CD4-positive, alpha-beta T cell (primary cell): ENCODE measurements at regions not wholly inside any gene's neighbourhood (a gene's known extent, or its start where the extent isn't known, plus 50 kb on each side); places are given as distances from the start of the nearest gene placed in this dataset.

Experiments used
- ATAC-seq: fragments of 200-7000 bp; cut with Tn5 transposase; one replicate; pipeline ENCODE4 v1.10.0; 2022; ENCODE audit warnings: mild to moderate bottlenecking; ENCODE audit not compliant: poor library complexity
- CTCF ChIA-PET: fragments of 350-600 bp; sonication (Branson Sonifier 250); formaldehyde crosslinking; loops from one replicate; lab custom pipeline; 2021; ENCODE audit warnings: antibody characterized with exemption, inconsistent platforms; lab: Charles Lee
- POLR2A ChIA-PET: fragments of 350-600 bp; sonication (Branson Sonifier 250); formaldehyde crosslinking; loops from one replicate; lab custom pipeline; 2021; ENCODE audit warnings: antibody characterized with exemption, inconsistent platforms; lab: Charles Lee
- DNase-seq, 14 experiments: peaks; one replicate each; pipeline ENCODE4 v3.0.0-alpha.2; 2013 to 2020; ENCODE audit warnings: mixed read lengths in 2 of 14
- H3K27ac ChIP-seq, 2 donors: one replicate each; pipeline versions ENCODE4 v1.5.1 to v1.7.0; 2013; ENCODE audit warnings: low read length in 2 of 2, low read depth in 1 of 2, mild to moderate bottlenecking in 1 of 2
- H3K27me3 ChIP-seq, 2 experiments: 1 replicate in 1 of 2; 2 replicates in 1 of 2; pipeline versions ENCODE4 v1.6.1 to v1.7.0; 2013; ENCODE audit warnings: low read length in 2 of 2, control low read depth in 1 of 2, mild to moderate bottlenecking in 1 of 2, moderate library complexity in 1 of 2; ENCODE audit not compliant: insufficient read depth in 2 of 2, control insufficient read depth in 1 of 2
- H3K36me3 ChIP-seq: one replicate; pipeline ENCODE4 v1.6.1; 2013; ENCODE audit warnings: low read length, control low read depth; ENCODE audit not compliant: insufficient read depth
- H3K4me1 ChIP-seq: one replicate; pipeline ENCODE4 v1.6.1; 2013; ENCODE audit warnings: low read length, control low read depth; ENCODE audit not compliant: insufficient read depth
- H3K4me3 ChIP-seq: one replicate; pipeline ENCODE4 v1.5.1; 2013; ENCODE audit warnings: mild to moderate bottlenecking, low read length, moderate library complexity
- H3K9me3 ChIP-seq, 2 experiments: 1 replicate in 1 of 2; 2 replicates in 1 of 2; pipeline versions ENCODE4 v1.6.1 to v1.7.0; 2013; ENCODE audit warnings: low read length in 2 of 2, mild to moderate bottlenecking in 2 of 2, control low read depth in 1 of 2, moderate library complexity in 1 of 2; ENCODE audit not compliant: control insufficient read depth in 1 of 2, insufficient read depth in 1 of 2
- H3K27ac Mint-ChIP-seq: one replicate; pipeline ENCODE4 v1.8.0; 2020; ENCODE audit warnings: mixed read lengths
- H3K27me3 Mint-ChIP-seq: one replicate; pipeline ENCODE4 v1.8.0; 2021; ENCODE audit warnings: mixed read lengths
- H3K36me3 Mint-ChIP-seq: one replicate; pipeline ENCODE4 v1.8.0; 2021; ENCODE audit warnings: low read depth, mixed read lengths
- H3K4me1 Mint-ChIP-seq: one replicate; pipeline ENCODE4 v1.8.0; 2021; ENCODE audit warnings: low read depth, mixed read lengths
- H3K4me3 Mint-ChIP-seq: one replicate; pipeline ENCODE4 v1.8.0; 2020; ENCODE audit warnings: mild to moderate bottlenecking, mixed read lengths
- H3K9me3 Mint-ChIP-seq: one replicate; pipeline ENCODE4 v1.8.0; 2020; ENCODE audit warnings: mixed read lengths
- CTCF ChIP-seq: fragments of 200-600 bp; IDR thresholded peaks from one replicate; pipeline ENCODE4 v1.8.0; 2022; ENCODE audit warnings: antibody characterized with exemption, mild to moderate bottlenecking
- intact Hi-C, 2 experiments: fragments of 100-400 bp; cut with DNase I in 1 of 2; cut with micrococcal nuclease in 1 of 2; formaldehyde crosslinking; loops; one replicate each; pipeline versions ENCODE4 v1.15.1 to v1.9.0; 2023 to 2025; cut with DNase I, micrococcal nuclease

DNA sequence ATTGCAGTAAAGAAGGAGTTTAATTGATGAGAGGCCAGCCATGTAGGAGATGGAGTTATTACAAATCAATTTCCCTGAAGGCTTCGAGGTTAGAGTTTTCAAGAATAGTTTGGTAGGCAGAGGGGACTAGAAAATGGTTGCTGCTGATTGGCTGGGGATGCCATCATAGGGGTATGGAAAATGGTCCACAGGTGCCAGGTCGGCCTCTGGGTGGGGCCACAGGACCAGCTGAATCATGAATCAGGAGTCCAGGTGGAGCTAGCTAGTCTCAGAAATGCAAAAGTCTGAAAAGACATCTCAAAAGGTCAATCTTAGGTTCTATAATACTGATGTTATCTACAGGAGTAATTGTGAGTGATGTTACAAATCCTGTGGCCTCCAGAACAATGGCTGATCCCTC, 714.0 kb upstream of the GHITM start:
- H3K36me3 ChIP-seq = no peaks in the 10 kb centered on the region
- no peaks in the 10 kb centered on the region for H3K4me1 ChIP-seq
- H3K4me3 Mint-ChIP-seq = no peak overlapping the region
- ATAC-seq (no peak), DNase-seq (no peak)
- peaks cover 8% of the 10 kb centered on the region for H3K9me3 Mint-ChIP-seq
- CTCF ChIA-PET = no interaction called here
- intact Hi-C loops = no loop called here
- POLR2A ChIA-PET = no interaction called here
- no peak overlapping the region for H3K4me3 ChIP-seq
- no peaks in the 10 kb centered on the region for H3K4me1 Mint-ChIP-seq
- H3K36me3 Mint-ChIP-seq = no peaks in the 10 kb centered on the region
- no peak overlapping the region for H3K27ac Mint-ChIP-seq
- H3K27ac ChIP-seq = no peak overlapping the region
- H3K27me3 Mint-ChIP-seq = no peaks in the 10 kb centered on the region
- peaks cover 0 to 3% of the 10 kb centered on the region in 2 experiments for H3K9me3 ChIP-seq
- H3K27me3 ChIP-seq = no peaks in the 10 kb centered on the region
- TF ChIP-seq CTCF = no peak

DNA sequence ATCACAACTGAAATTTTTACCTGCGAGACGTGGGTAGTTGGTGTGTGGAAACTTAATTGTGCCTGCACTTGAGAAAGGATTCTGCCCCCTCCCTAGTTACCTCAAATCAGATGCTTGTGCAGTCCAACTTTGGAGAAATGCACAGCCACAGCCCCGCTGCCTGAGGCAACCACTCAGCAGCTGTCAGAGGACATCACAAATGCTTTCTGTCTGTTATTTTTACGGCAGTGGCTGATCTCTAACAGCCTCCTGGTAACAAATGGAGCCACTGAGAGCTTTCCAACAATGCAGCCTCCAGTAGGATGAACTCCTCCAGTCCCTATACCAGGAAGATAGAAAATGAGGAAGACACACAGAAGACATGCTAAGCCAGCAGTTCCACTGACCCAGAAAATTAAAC, 712.2 kb upstream of the GHITM start:
- intact Hi-C loops = no loop called here
- no peak overlapping the region for H3K27ac Mint-ChIP-seq
- H3K4me3 Mint-ChIP-seq = no peak overlapping the region
- H3K27ac ChIP-seq = no peak overlapping the region
- POLR2A ChIA-PET = no interaction called here
- H3K9me3 Mint-ChIP-seq = peaks cover 11% of the 10 kb centered on the region
- H3K9me3 ChIP-seq = peaks cover 0 to 3% of the 10 kb centered on the region in 2 experiments
- no peak overlapping the region for H3K4me3 ChIP-seq
- H3K4me1 Mint-ChIP-seq = no peaks in the 10 kb centered on the region
- H3K4me1 ChIP-seq = no peaks in the 10 kb centered on the region
- no peaks in the 10 kb centered on the region for H3K27me3 ChIP-seq
- DNase-seq (no peak), ATAC-seq (no peak)
- no peaks in the 10 kb centered on the region for H3K36me3 ChIP-seq
- H3K36me3 Mint-ChIP-seq = no peaks in the 10 kb centered on the region
- CTCF ChIA-PET = no interaction called here
- TF ChIP-seq CTCF = no peak
- H3K27me3 Mint-ChIP-seq = no peaks in the 10 kb centered on the region

GRCh38 chr10:83432261-83433045, 706.9 kb upstream of the GHITM start:
- Histone ChIP-seq H3K27ac (no peak overlapping the region), H3K4me1 (no peaks in the 10 kb centered on the region), H3K27me3 (no peaks in the 10 kb centered on the region), H3K9me3 (no peaks in the 10 kb centered on the region), H3K36me3 (no peaks in the 10 kb centered on the region), H3K4me3 (no peak overlapping the region)
- Mint-ChIP-seq H3K27me3 (no peaks in the 10 kb centered on the region), H3K36me3 (no peaks in the 10 kb centered on the region), H3K4me3 (no peak overlapping the region), H3K4me1 (no peaks in the 10 kb centered on the region), H3K9me3 (peaks cover 9% of the 10 kb centered on the region), H3K27ac (no peak overlapping the region)
- ATAC-seq (no peak), DNase-seq (no peak)
- intact Hi-C loops = no loop called here
- TF ChIP-seq CTCF = no peak
- POLR2A ChIA-PET = no interaction called here
- CTCF ChIA-PET = no interaction called here
